ENCODE measurements at regions not wholly inside any gene's neighbourhood (a gene's known extent, or its start where the extent isn't known, plus 50 kb on each side); places are given as distances from the start of the nearest gene placed in this dataset.

DNA sequence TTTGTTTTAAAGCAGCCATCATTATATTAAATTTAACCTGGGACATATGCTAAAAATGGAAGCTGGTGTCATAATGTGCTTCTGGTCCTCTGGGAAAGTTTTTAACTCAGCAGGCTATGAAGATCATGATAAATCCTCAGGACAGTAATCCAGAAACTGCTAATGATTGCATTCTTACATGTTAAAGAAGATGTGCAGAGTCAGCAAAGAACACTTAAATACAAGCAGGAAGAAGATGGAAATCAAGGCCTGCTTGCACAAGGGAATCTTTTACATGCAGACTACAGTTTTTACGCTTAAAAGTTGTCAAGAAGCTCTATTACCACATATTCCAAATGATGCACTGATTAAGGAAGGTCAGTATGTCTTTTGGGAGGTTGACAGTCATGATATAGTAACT lies 246.0 kb upstream of the PTPRD start:
- Histone ChIP-seq H3K36me3 (ENCODE audit: control insufficient read depth, insufficient read depth, low read length) (no peaks in the 10 kb centered on the region), H3K4me1 (ENCODE audit: control insufficient read depth, insufficient read depth, low read length) (no peaks in the 10 kb centered on the region), H3K9me3 (ENCODE audit: control insufficient read depth, insufficient read depth, low read depth, low read length) (no peaks in the 10 kb centered on the region), H3K4me3 (ENCODE audit: low read depth in 2 of 2, low read length in 2 of 2) (no peak overlapping the region), H3K27me3 (ENCODE audit: control insufficient read depth, insufficient read depth, low read length) (no peaks in the 10 kb centered on the region), H3K27ac (ENCODE audit: low read length) (no peak overlapping the region)
- ATAC-seq (no peak), DNase-seq (ENCODE audit: low read depth, low spot score) (no peak)
- no TSS peak for BruUV-seq (replicated peaks)
- ChIA-PET CTCF (no interaction called here), POLR2A (no interaction called here)
- intact Hi-C loops (cut with micrococcal nuclease; ENCODE audit: unreplicated experiment): no loop called here
- in situ Hi-C loops (cut with HindIII; ENCODE audit: low pct_unique_long_range_greater_than_20kb, low sequenced_read_pairs): no loop called here
- no peak for TF ChIP-seq SIN3A (IDR thresholded peaks at IDR 0.05; ENCODE audit: borderline replicate concordance, insufficient read depth, low read depth, low read length)
- no peak for TF ChIP-seq TCF7L2 (IDR thresholded peaks at IDR 0.05; ENCODE audit: low read depth, low read length)
- TF ChIP-seq REST (IDR thresholded peaks at IDR 0.05; ENCODE audit: insufficient read depth in 1 of 2, low read depth in 2 of 2, low read length in 1 of 2): no peak
- TF ChIP-seq CTCF (IDR thresholded peaks at IDR 0.05): no peak
- TF ChIP-seq POLR2AphosphoS5 (IDR thresholded peaks at IDR 0.05; ENCODE audit: low read depth, low read length): no peak

DNA sequence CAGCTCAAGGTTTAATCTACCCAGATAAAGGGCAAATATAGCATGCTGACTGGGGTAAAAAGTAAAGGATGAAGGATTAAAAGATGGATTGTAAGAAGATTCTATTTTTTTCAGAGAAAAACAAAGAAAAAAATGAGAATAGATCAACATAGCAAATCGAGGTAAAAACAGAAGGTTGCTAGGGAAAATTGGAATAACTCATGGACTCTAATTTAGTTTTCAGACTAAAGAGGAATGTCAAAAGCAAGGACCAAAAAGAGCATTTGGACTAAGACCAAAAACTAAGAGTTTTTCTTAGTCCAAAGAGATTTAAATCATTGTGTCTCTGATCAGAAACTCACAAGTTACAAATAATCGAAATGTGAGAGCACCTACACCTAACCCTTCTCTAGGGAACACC lies 250.7 kb upstream of the PTPRD start:
- BruUV-seq (replicated peaks): no TSS peak
- H3K27ac ChIP-seq (ENCODE audit: low read length): no peak overlapping the region

More for the DNA sequence above, 250.7 kb upstream of the PTPRD start:
- DNase-seq (ENCODE audit: low read depth, low spot score) (no peak), ATAC-seq (no peak)
- POLR2A ChIA-PET: no interaction called here
- H3K4me3 ChIP-seq (ENCODE audit: low read depth in 2 of 2, low read length in 2 of 2): no peak overlapping the region
- no peaks in the 10 kb centered on the region for H3K4me1 ChIP-seq (ENCODE audit: control insufficient read depth, insufficient read depth, low read length)
- no peaks in the 10 kb centered on the region for H3K36me3 ChIP-seq (ENCODE audit: control insufficient read depth, insufficient read depth, low read length)
- in situ Hi-C loops (cut with HindIII; ENCODE audit: low pct_unique_long_range_greater_than_20kb, low sequenced_read_pairs) (no loop called here), intact Hi-C loops (cut with micrococcal nuclease; ENCODE audit: unreplicated experiment) (no loop called here)
- TF ChIP-seq REST (IDR thresholded peaks at IDR 0.05; ENCODE audit: insufficient read depth in 1 of 2, low read depth in 2 of 2, low read length in 1 of 2): no peak
- TF ChIP-seq TCF7L2 (IDR thresholded peaks at IDR 0.05; ENCODE audit: low read depth, low read length): no peak
- TF ChIP-seq POLR2AphosphoS5 (IDR thresholded peaks at IDR 0.05; ENCODE audit: low read depth, low read length): no peak
- TF ChIP-seq CTCF (IDR thresholded peaks at IDR 0.05): no peak
- no peak for TF ChIP-seq SIN3A (IDR thresholded peaks at IDR 0.05; ENCODE audit: borderline replicate concordance, insufficient read depth, low read depth, low read length)
- H3K27me3 ChIP-seq (ENCODE audit: control insufficient read depth, insufficient read depth, low read length): no peaks in the 10 kb centered on the region
- CTCF ChIA-PET: no interaction called here
- no peaks in the 10 kb centered on the region for H3K9me3 ChIP-seq (ENCODE audit: control insufficient read depth, insufficient read depth, low read depth, low read length)

Measured in Panc1 (cell line).